HG03064 (cell line): ENCODE measurements at regions not wholly inside any gene's neighbourhood (a gene's known extent, or its start where the extent isn't known, plus 50 kb on each side); places are given as distances from the start of the nearest gene placed in this dataset.

ENCODE experiments used
- ATAC-seq: cut with Tn5 transposase; IDR thresholded peaks from one replicate; pipeline ENCODE4 v1.9.1; 2021; ENCODE audit warnings: low read depth; ENCODE audit not compliant: unreplicated experiment

DNA sequence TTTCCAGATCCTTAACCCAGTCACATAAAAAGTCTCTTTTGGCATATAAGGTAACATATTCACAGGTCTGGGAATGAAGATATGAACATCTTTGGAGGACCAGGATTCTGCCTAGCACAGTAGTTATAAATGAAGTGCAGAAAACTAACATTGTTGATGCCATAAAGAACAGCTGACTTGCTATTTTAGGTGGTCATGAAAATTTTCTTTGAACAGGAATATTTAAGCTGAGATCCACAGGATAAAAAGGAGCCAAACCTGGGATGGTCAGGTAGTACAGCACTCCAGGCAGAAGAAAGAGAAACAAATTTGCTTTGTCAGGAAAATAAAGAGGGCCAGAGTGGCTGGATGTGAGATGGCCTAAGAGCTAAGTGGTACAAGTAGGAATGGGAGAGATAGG, 80.0 kb downstream of the CENPW start:
- ATAC-seq, result no peak

DNA sequence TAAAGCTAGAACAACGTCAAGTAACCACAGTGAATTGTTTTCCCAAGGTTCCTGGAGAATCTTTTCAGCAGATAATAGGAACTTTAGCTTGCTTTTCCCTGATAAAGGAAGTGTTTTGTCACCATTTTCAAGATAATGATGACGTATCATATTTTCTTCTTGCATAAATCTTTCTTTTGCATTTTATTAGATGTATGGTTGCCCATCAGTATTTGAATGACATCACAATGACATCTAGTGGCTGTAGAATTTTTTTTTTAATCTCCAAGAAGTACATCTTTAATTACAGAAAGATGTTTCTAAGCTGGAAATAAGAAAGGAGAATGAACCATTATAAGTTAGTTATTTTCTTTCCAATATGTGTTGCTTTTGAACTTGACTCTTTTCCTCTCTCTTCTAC, 83.0 kb downstream of the CENPW start:
- ATAC-seq, result no peak

DNA sequence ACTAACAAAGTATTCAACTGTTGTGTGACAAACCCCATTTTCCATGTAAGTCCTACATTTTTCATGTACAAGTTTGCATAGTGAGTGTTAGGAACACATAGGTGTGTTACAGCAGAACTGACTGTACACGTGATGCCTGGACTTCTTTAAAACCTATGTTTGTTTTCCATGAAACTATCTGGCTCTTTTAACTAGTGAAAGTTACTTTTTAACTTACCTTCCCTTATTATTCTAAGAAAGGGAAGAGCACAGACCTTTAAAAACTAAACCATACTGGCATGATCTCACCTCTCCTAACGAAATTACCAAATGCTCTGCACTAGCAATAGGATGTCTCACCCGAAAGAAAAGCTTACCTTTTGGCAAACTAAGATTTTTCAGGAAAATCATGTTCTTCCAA, 87.8 kb downstream of the CENPW start:
- ATAC-seq, result no peak

DNA sequence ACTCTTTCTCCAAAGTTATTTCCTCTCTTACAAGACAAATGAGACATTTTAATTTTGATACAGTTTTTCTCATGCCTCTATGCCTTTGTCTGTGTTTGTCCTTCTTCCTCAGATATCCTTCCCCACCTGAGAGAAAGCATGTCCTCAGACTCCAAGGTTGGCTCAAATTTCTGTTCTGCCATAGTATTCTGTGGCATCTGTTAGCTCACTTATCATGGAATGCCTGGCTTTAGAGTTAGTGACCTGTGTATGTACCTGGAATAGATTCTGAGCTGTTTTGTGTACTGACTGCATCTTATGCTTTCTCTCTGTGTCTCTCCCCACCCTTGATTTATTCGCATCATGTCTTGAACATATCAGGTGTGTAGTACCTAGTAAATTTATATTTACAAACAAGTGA, 90.0 kb downstream of the CENPW start:
- ATAC-seq, result no peak

DNA sequence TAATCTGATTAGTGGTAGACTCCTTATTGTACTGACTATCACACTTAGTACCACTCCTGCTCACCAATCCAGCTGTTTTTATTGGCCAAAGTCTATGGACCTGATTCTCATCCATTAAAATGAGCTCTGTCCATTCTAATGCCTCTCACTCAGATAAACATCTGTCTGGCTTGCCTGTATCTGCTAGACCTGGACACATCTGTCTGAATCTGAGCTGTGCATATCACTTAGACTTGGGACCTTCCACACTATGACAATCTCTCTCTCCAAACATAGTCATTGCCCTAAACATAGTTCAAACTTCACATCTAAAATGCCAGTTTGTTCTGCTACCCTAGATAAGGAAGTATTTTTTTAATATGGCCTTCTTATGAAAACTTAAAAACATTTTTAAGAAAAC, 92.6 kb downstream of the CENPW start:
- ATAC-seq, result no peak

DNA sequence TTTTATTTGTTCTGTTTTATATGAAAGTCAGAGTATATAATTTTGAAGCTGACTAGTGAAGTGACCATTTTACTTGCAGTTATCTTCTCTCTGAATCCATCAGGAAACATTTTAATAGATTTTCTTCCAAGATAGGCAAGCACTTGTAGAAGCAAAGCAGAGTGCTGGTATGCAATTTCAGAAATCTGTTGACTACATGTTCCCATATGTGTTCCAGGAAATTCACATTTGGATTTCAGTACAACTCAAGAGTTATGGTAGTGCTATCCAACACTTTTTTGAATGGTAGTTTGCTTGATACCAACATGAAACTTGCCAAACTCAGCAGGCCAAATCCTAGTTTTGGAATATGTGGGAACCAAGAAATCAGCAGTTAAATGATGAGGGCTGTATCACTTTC, 94.0 kb downstream of the CENPW start:
- ATAC-seq, result no peak

DNA sequence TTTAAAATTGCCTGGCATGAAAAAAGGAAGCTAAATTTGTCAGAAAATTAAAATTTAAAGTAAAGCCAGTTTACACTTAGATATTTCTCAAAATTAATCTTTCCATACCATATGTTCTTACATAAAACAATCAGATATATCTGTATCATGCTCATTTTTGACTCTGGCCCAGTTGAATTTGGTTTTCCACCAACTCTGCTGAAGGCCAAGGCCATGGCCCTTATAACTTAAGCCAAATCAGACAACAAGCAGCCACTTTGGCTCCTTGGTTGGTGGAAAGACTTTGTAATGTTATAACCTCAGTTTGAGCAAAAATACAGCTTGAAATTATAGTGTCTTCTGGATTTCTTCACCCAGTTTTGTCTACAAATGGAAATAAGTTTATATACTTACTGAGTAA, 97.3 kb downstream of the CENPW start:
- no peak for ATAC-seq

DNA sequence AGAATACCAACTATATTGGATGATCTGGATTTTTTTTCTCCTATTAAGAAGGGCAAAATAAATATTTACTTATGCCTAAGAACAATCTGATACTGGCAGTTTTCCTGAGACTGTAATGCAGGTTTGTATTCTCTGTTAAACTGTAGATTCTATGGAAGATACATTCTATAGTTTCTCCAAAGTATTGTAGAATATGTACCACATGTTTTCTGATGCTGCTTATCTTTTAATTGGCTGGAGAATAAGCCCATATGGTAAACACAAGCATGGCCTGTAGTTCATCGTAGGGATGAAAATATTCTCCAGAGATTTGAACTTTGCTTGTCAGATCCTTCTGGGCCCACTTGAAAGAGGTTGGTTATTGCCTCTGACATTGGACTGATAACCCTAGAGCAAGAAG, 99.1 kb downstream of the CENPW start:
- no peak for ATAC-seq

DNA sequence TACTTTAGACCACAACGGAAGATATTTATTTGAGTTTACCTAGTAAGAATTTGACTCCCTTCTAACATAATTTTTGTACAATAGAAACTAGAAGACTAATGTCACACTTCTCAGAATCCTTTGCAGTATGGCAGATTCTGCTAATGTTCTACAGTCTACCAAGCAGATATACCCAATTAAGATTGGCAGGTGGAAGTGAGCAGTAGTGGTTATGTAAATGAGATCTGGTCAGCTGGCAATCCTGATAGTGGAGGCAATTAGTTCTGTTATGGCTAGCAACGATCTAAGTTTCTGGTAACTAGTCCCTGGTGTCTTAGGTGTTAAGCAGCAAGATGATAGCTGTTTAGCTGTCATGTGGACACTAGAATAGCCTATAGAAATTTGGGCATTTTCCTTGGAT, 101.0 kb downstream of the CENPW start:
- ATAC-seq, result no peak

DNA sequence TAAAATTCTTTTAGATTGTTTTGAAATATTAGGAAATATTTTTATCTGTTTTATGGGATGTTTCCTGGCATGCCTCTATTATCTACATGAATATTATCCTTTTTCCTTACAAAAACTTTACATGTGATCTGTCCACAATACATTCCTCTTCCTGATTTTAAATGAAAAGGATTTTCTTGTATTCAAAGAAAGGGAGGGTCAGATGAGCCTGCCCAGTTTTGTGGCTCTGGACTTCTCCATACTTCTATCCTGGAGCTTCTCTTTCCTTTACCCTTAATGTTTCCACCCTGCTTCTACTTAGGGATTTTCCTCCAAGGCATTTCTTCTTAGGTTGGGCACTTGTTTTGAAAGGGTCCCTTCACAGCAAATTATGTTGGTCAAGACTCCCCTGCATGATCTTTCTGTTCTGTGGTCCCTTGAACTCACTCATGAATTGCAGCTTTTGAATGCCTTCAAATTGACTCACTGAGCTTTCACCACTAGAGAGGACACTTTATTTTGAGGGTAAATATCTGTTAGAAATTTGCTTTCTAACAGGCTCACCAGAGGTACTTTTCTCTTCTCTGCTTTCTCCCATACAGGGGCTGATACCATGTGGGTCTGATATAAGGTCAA, 104.9 kb downstream of the CENPW start:
- no peak for ATAC-seq

DNA sequence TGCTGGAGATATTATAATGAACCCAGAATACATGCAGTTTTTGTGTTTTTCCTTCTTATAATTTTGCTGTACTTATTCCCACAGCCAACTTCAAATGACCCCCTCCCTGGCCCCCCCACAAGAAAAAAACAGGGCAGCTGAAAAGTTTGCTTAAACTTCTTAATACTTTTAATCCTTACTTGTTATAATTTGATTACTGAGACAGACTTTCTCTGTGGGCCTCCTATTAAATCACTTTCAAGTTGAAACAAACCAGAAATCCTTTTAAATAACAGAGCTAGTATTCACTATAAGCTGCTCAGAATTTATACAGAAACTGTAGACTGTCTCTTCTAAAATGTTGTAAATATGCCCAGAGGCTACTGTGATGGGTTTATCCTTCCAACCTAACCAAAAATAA, 106.3 kb downstream of the CENPW start:
- no peak for ATAC-seq

DNA sequence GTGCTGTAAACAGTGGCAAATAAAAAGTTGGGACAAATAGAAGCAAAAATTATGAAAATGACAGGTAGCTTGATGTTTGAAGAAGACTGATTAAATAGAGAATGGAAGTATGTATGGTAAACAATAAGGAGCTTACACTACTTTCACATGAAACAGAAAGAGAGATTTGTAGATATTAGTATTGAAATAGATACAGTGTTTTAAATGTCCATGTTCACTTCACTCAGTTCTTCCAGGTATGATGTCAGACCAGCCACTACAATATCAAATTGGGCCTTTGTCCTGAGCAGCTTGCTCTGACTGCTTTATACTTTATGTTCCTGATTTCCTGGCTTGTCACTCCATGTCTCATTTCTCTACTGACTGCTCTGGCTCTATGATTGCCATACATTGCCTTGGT, 107.5 kb downstream of the CENPW start:
- ATAC-seq, result no peak

DNA sequence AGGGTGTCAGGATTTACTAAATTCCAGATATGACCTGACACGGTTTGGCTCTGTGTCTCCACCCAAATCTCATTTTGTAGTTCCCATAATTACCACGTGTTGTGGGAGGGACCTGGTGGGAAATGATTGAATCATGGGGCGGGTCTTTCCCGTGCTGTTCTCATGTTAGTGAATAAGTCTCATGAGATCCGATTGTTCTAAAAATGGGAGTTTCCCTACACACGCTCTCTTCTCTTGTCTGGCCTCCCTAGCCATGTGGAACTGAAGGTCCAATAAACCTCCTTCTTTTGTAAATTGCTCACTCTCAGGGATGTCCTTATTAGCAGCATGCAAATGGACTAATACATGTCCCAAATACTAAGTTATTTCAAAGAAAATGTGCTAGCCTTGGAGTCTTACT, 121.1 kb downstream of the CENPW start:
- no peak for ATAC-seq

DNA sequence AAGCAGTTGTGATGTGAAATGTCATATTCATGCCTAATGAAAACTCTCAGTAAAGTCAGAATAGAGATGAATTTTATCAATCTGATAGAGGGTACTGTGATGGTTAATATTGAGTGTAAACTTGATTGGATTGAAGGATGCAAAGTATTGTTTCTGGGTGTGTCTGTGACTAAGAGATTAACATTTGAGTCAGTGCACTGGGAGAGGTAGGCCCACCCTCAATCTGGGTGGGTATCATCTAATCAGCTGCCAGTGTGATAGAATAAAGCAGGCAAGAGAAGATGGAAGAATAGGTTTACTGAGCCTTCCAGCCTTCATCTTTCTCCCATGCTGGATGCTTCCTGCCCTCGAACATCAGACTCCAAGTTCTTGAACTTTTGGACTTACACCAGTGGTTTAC, 124.3 kb downstream of the CENPW start:
- ATAC-seq, result no peak

DNA sequence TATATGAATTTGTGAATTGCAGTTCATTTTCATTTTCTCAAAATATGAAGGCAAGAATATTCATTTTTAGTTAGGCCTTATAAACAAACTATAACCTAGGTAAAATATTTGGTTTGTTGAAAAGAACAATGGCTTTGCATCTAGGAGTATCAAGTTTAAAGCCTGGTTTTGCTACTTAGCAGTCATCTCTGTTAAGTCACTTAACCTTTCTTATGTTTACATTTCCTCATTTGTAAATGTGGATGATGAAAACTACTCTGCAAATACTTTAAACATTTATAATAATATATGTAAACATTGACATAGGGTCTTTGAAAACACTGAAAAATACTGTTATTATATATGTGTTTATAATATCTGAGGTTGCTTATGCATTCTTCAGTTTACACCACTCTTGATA, 135.5 kb downstream of the CENPW start:
- ATAC-seq, result no peak

DNA sequence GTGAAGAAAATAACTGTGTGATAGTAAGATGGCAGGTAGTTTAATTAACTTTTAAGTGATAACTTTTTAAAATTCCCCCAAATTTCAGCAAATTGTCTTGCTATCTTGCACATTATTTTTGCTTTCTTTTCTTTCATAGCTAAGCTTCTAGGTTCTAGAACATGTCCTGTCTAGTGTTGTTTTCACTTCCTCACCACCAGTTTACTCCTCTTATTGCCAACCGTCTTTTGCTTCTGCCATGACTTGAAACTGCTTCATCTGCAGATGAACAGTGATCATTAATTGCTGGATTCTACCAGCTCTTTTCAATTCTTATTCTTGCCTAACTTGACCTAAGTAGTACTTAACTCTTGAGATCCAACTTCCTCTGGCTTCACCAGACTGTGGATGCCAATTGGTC, 137.8 kb downstream of the CENPW start:
- peak; percentile 81 for ATAC-seq

DNA sequence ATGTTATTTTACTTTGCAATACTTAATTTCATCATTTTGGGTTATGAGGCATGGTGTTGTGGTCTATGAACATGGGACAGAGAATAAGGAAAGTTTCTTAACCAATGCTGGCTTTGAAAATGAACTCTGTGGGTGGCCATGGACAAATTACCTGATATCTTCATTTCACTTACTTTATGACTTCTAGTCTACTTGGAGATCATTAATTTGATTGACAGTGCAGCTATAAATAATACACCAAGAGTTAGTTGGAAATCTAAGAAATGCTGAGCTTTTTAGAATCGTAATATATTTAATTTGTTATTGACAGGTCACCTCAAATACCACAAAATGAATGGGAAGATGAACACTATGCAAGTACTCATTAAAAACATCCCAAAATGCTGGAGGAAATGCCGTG, 140.4 kb downstream of the CENPW start:
- no peak for ATAC-seq

DNA sequence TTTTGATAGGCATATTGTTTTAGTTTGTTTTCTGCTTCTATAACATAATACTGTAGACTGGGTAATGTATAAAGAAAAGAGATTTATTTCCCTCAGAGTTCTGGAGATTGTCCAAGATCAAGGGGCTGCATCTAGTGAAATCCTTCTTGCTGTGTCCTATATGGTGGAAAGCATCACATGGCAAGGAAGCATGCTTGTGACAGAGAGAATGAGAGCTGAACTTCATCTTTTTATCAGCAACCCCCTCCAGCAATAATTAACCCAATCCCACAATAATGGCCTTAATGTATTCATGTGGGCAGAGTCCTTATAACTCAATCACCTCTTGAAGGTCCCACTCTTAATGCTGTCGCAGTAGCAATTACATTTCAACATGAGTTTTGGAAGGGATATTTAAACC, 141.4 kb downstream of the CENPW start:
- ATAC-seq, result no peak

DNA sequence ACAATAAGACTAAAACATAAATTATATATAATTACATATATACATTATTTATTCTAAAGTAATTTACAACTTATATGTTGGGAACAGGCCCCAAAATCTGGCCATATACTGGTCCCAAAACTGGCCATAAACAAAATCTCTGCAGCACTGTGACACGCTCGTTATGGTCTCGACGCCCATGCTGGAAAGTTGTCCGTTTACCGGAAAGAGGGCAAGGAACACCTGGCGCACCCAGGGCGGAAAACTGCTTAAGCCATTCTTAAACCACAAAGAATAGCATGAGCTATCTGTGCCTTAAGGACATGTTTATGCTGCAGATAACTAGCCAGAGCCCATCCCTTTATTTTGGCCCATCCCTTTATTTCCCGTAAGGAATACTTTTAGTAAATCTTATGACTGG, 164.9 kb downstream of the CENPW start:
- no peak for ATAC-seq

DNA sequence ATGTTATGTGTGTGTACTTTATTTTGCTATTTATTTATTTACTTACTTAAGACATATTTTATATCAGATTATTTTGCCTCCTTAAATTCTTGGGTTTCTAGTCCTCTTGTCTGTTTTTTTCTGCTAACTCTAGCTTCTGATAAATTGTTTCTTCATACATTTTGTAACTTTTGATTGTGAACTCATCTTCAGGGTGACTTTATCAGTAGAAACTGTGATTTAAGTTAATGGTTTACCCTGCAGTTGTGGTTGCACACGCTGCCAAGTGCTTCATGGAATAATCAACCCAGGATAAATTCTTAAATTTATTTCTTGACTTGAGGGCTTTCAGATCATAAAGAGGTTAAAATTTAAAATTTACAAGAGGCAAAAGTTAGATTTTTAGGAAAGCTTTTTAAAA, 173.3 kb downstream of the CENPW start:
- no peak for ATAC-seq

DNA sequence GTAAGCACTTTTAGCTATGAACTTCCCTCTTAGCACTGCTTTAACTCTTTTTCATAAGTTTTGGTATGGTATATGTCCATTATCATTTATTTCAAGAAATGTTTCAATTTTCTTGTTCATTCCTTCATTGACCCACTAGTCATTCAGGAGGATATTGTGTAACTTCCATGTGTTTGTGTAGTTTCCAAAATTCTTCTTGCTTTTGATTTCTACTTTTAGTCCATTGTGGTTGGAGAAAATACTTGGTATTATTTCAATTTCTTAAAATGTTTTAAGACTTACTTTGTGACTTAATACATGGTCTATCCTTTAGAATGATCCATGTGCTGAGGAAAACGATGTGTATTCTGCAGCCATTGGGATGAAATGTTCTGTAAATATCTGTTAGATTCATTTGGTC, 176.5 kb downstream of the CENPW start:
- ATAC-seq, result no peak

DNA sequence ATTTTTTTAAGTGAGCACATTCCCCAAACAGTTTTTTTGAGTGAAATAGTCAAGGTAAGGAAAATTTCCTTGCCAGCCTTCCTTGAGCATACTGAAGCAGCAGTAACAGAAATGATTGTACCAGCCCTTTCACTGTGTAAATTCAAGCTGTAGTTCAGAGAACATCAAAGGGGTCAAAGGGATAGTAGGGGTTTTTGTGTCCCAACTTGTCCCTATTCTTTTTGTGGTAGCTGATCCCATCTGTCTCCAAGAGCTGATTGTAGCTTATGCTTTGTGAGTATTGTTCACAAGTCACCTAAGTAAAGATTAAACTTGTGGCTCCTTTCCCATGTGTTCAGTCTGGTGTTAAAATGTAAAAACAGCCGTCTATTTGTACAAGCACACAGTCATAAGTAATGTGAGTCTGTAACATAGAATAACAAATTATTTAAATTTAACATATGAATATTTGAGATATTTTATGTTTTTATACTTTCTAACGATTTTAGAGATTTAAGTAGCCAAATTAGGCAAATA, 185.0 kb downstream of the CENPW start:
- ATAC-seq, result no peak

DNA sequence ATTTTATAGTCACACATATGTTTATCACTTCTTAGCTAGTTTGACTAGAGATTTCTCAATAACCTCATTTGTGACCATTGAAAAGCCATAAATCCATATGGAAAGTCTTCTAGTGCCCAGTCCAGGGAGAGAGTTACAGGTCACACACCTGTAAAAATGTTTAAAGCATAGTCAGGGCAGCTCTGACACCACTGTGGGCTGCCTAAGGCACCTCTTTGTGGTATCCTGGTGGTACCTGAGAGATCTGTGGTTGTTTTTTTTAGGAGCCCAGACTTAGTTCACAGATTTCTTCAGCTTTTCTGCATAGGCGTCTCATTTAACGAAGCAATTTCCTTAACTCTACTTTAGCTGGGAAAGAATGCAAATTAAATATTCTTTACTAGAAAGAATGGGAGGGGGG, 186.6 kb downstream of the CENPW start:
- no peak for ATAC-seq
